ENCODE measurements at regions not wholly inside any gene's neighbourhood (a gene's known extent, or its start where the extent isn't known, plus 50 kb on each side); places are given as distances from the start of the nearest gene placed in this dataset.

GRCh38 chr7:118713039-118713438 lies 488.5 kb downstream of the ANKRD7 start:
- no peak for DNase-seq

- no peak for DNase-seq
Measured at GRCh38 chr7:118720632-118721031, 496.1 kb downstream of the ANKRD7 start.

GRCh38 chr7:118731854-118732253 lies 507.4 kb downstream of the ANKRD7 start:
- no peak for DNase-seq

GRCh38 chr7:118734541-118734940 lies 510.0 kb downstream of the ANKRD7 start:
- DNase-seq = no peak

- DNase-seq = no peak
Measured at GRCh38 chr7:118735441-118735840, 510.9 kb downstream of the ANKRD7 start.

- DNase-seq = no peak
Measured at GRCh38 chr7:118737935-118738334, 513.4 kb downstream of the ANKRD7 start.

GRCh38 chr7:118745927-118746326 lies 521.4 kb downstream of the ANKRD7 start:
- DNase-seq = no peak

- DNase-seq = no peak
Measured at GRCh38 chr7:118747473-118747872, 523.0 kb downstream of the ANKRD7 start.

- no peak for DNase-seq
Measured at GRCh38 chr7:118753479-118753878, 529.0 kb downstream of the ANKRD7 start.

GRCh38 chr7:118754608-118755007 lies 530.1 kb downstream of the ANKRD7 start:
- DNase-seq = no peak

GRCh38 chr7:118755067-118755625 lies 530.6 kb downstream of the ANKRD7 start:
- DNase-seq = no peak

- no peak for DNase-seq
Measured at GRCh38 chr7:118757066-118757465, 532.6 kb downstream of the ANKRD7 start.

- no peak for DNase-seq
Measured at GRCh38 chr7:118758582-118758981, 534.1 kb downstream of the ANKRD7 start.

GRCh38 chr7:118759921-118760320 lies 535.4 kb downstream of the ANKRD7 start:
- DNase-seq = no peak

GRCh38 chr7:118762451-118762850 lies 537.9 kb downstream of the ANKRD7 start:
- no peak for DNase-seq

- DNase-seq = no peak
Measured at GRCh38 chr7:118764221-118764620, 539.7 kb downstream of the ANKRD7 start.

- no peak for DNase-seq
Measured at GRCh38 chr7:118771672-118772071, 547.2 kb downstream of the ANKRD7 start.

- DNase-seq = no peak
Measured at GRCh38 chr7:118777308-118777707, 552.8 kb downstream of the ANKRD7 start.

GRCh38 chr7:118792682-118793081 lies 568.2 kb downstream of the ANKRD7 start:
- DNase-seq = no peak

- DNase-seq = no peak
Measured at GRCh38 chr7:118793582-118793981, 569.1 kb downstream of the ANKRD7 start.

GRCh38 chr7:118794419-118794818 lies 569.9 kb downstream of the ANKRD7 start:
- DNase-seq = no peak

GRCh38 chr7:118801366-118801765 lies 576.9 kb downstream of the ANKRD7 start:
- no peak for DNase-seq

- DNase-seq = no peak
Measured at GRCh38 chr7:118802726-118803125, 578.2 kb downstream of the ANKRD7 start.

GRCh38 chr7:118826246-118826645 lies 601.7 kb downstream of the ANKRD7 start:
- no peak for DNase-seq

GRCh38 chr7:118836933-118837332 lies 612.4 kb downstream of the ANKRD7 start:
- no peak for DNase-seq

- no peak for DNase-seq
Measured at GRCh38 chr7:118839515-118839914, 615.0 kb downstream of the ANKRD7 start.

Measured in NCI-H510A (cell line).